Neural progenitor cell (in vitro differentiated cells): ENCODE measurements at regions not wholly inside any gene's neighbourhood (a gene's known extent, or its start where the extent isn't known, plus 50 kb on each side); places are given as distances from the start of the nearest gene placed in this dataset.

Experiments
- CTCF ChIP-seq: fragments of 200-600 bp; sonication (generic); IDR thresholded peaks from 2 replicates; pipeline ENCODE4 v1.5.1; 2017; ENCODE audit warnings: antibody characterized with exemption, mild to moderate bottlenecking
- EZH2 ChIP-seq: fragments of 200-600 bp; sonication (generic); IDR thresholded peaks from 2 replicates; pipeline ENCODE4 v1.6.1; 2017; ENCODE audit warnings: antibody characterized with exemption, mild to moderate bottlenecking, moderate library complexity
- EZH2phosphoT487 ChIP-seq: fragments of 200-600 bp; sonication (generic); IDR thresholded peaks from 2 replicates; pipeline ENCODE4 v1.6.1; 2017; ENCODE audit warnings: antibody characterized with exemption

- no peak for TF ChIP-seq CTCF
- TF ChIP-seq EZH2: no peak
- no peak for TF ChIP-seq EZH2phosphoT487
These were observed 133.8 kb upstream of the ATP6AP2 start for GRCh38 chrX:40446921-40447320.
